SKM-1 treated with dmso at 0.1 percent for 144 hours (cell line): ENCODE measurements at regions not wholly inside any gene's neighbourhood (a gene's known extent, or its start where the extent isn't known, plus 50 kb on each side); places are given as distances from the start of the nearest gene placed in this dataset.
"Not testable (repeated sequence)": the region's sequence is repeated elsewhere in the genome, so short reads cannot be mapped to it uniquely, and the experiment has no call there.

Experiments
- DNase-seq: peaks from one replicate; lab custom pipeline; 2025; ENCODE audit not compliant: unreplicated experiment; lab: John Stamatoyannopoulos, UW

GRCh38 chr4:79574741-79575451 is 166.9 kb upstream of the GK2 start:
- no peak for DNase-seq

GRCh38 chr4:79563219-79563618 is 155.2 kb upstream of the GK2 start:
- no peak for DNase-seq

GRCh38 chr4:79561751-79562150 is 153.7 kb upstream of the GK2 start:
- DNase-seq = no peak

- DNase-seq = not testable (repeated sequence)
These were observed 151.4 kb upstream of the GK2 start for GRCh38 chr4:79559398-79559797.

- no peak for DNase-seq
These were observed 144.3 kb upstream of the GK2 start for GRCh38 chr4:79552311-79552710.

GRCh38 chr4:79551555-79551954 is 143.5 kb upstream of the GK2 start:
- DNase-seq = no peak

GRCh38 chr4:79547851-79548250 is 139.8 kb upstream of the GK2 start:
- DNase-seq = no peak

- not testable (repeated sequence) for DNase-seq
These were observed 137.3 kb upstream of the GK2 start for GRCh38 chr4:79545292-79545691.

- no peak for DNase-seq
These were observed 132.1 kb upstream of the GK2 start for GRCh38 chr4:79540143-79540542.

GRCh38 chr4:79535516-79535915 is 127.5 kb upstream of the GK2 start:
- DNase-seq = no peak

GRCh38 chr4:79528241-79528706 is 120.2 kb upstream of the GK2 start:
- no peak for DNase-seq

GRCh38 chr4:79526641-79527565 is 118.9 kb upstream of the GK2 start:
- DNase-seq = no peak

GRCh38 chr4:79516114-79516513 is 108.1 kb upstream of the GK2 start:
- DNase-seq = no peak

GRCh38 chr4:79514621-79515329 is 106.7 kb upstream of the GK2 start:
- no peak for DNase-seq

- DNase-seq = no peak
These were observed 105.5 kb upstream of the GK2 start for GRCh38 chr4:79513576-79513975.

GRCh38 chr4:79512363-79512762 is 104.3 kb upstream of the GK2 start:
- no peak for DNase-seq

- DNase-seq = no peak
These were observed 94.1 kb upstream of the GK2 start for GRCh38 chr4:79502081-79502480.

GRCh38 chr4:79498282-79498681 is 90.3 kb upstream of the GK2 start:
- DNase-seq = no peak

GRCh38 chr4:79497001-79497400 is 89.0 kb upstream of the GK2 start:
- no peak for DNase-seq

GRCh38 chr4:79495447-79495846 is 87.4 kb upstream of the GK2 start:
- no peak for DNase-seq

- DNase-seq = no peak
These were observed 84.1 kb upstream of the GK2 start for GRCh38 chr4:79492148-79492547.

GRCh38 chr4:79489506-79489905 is 81.5 kb upstream of the GK2 start:
- DNase-seq = no peak
